ENCODE measurements at regions not wholly inside any gene's neighbourhood (a gene's known extent, or its start where the extent isn't known, plus 50 kb on each side); places are given as distances from the start of the nearest gene placed in this dataset.

GRCh38 chr3:154507727-154508126, 77.7 kb upstream of the GPR149 start:
- TF ChIP-seq CTCF (conservative IDR thresholded peaks at IDR 0.05; ENCODE audit: low read length), result no peak
- TF ChIP-seq EZH2phosphoT487 (IDR thresholded peaks at IDR 0.05; ENCODE audit: borderline replicate concordance), result no peak
